ENCODE measurements at regions not wholly inside any gene's neighbourhood (a gene's known extent, or its start where the extent isn't known, plus 50 kb on each side); places are given as distances from the start of the nearest gene placed in this dataset.

GRCh38 chr5:115409094-115409493 is 112.6 kb upstream of the CCDC112 start:
- in situ Hi-C loops (cut with MboI; ENCODE audit: low sequenced_read_pairs in 4 of 4) (no loop called here), intact Hi-C loops (cut with DNase I; ENCODE audit: low total_unique reads) (no loop called here)
- no peaks in the 10 kb centered on the region for H3K36me3 ChIP-seq
- H3K4me3 ChIP-seq: no peak overlapping the region
- DNase-seq: no peak
- H3K4me1 ChIP-seq: no peaks in the 10 kb centered on the region
- H3K27me3 ChIP-seq: no peaks in the 10 kb centered on the region
- no peaks in the 10 kb centered on the region for H3K9me3 ChIP-seq
- no peak for ATAC-seq
- TF ChIP-seq CTCF (IDR thresholded peaks at IDR 0.05 in 4 of 5, conservative IDR thresholded peaks at IDR 0.05 in 1 of 5) (no peak), POLR2A (IDR thresholded peaks at IDR 0.05) (no peak)
- no peak overlapping the region for H3K27ac ChIP-seq

GRCh38 chr5:115402822-115403577 is 106.5 kb upstream of the CCDC112 start:
- Histone ChIP-seq H3K4me1 (no peaks in the 10 kb centered on the region), H3K27me3 (no peaks in the 10 kb centered on the region), H3K4me3 (no peak overlapping the region), H3K9me3 (no peaks in the 10 kb centered on the region), H3K36me3 (no peaks in the 10 kb centered on the region), H3K27ac (no peak overlapping the region)
- intact Hi-C loops (cut with DNase I; ENCODE audit: low total_unique reads): no loop called here
- in situ Hi-C loops (cut with MboI; ENCODE audit: low sequenced_read_pairs in 4 of 4): no loop called here
- DNase-seq: no peak
- no peak for ATAC-seq
- TF ChIP-seq CTCF (IDR thresholded peaks at IDR 0.05 in 4 of 5, conservative IDR thresholded peaks at IDR 0.05 in 1 of 5) (no peak), POLR2A (IDR thresholded peaks at IDR 0.05) (no peak)

GRCh38 chr5:115402092-115402491 is 105.6 kb upstream of the CCDC112 start:
- TF ChIP-seq CTCF (IDR thresholded peaks at IDR 0.05 in 4 of 5, conservative IDR thresholded peaks at IDR 0.05 in 1 of 5) (no peak), POLR2A (IDR thresholded peaks at IDR 0.05) (no peak)
- intact Hi-C loops (cut with DNase I; ENCODE audit: low total_unique reads): no loop called here
- no peaks in the 10 kb centered on the region for H3K4me1 ChIP-seq
- no peaks in the 10 kb centered on the region for H3K27me3 ChIP-seq
- no peak overlapping the region for H3K27ac ChIP-seq
- in situ Hi-C loops (cut with MboI; ENCODE audit: low sequenced_read_pairs in 4 of 4): no loop called here
- H3K4me3 ChIP-seq: no peak overlapping the region
- H3K9me3 ChIP-seq: no peaks in the 10 kb centered on the region
- H3K36me3 ChIP-seq: no peaks in the 10 kb centered on the region
- DNase-seq: no peak
- ATAC-seq: no peak

- ATAC-seq (no peak), DNase-seq (no peak)
- intact Hi-C loops (cut with DNase I; ENCODE audit: low total_unique reads): no loop called here
- Histone ChIP-seq H3K4me1 (no peaks in the 10 kb centered on the region), H3K36me3 (no peaks in the 10 kb centered on the region), H3K9me3 (no peaks in the 10 kb centered on the region), H3K27me3 (no peaks in the 10 kb centered on the region), H3K4me3 (no peak overlapping the region), H3K27ac (no peak overlapping the region)
- TF ChIP-seq POLR2A (IDR thresholded peaks at IDR 0.05) (no peak), CTCF (IDR thresholded peaks at IDR 0.05 in 4 of 5, conservative IDR thresholded peaks at IDR 0.05 in 1 of 5) (no peak)
- in situ Hi-C loops (cut with MboI; ENCODE audit: low sequenced_read_pairs in 4 of 4): no loop called here
Measured at GRCh38 chr5:115398719-115399118, 102.3 kb upstream of the CCDC112 start.

GRCh38 chr5:115396688-115397087 is 100.2 kb upstream of the CCDC112 start:
- Histone ChIP-seq H3K4me3 (no peak overlapping the region), H3K27me3 (no peaks in the 10 kb centered on the region), H3K27ac (no peak overlapping the region), H3K9me3 (no peaks in the 10 kb centered on the region), H3K36me3 (no peaks in the 10 kb centered on the region), H3K4me1 (peaks cover 0 to 8% of the 10 kb centered on the region in 2 donors)
- ATAC-seq (no peak), DNase-seq (no peak)
- in situ Hi-C loops (cut with MboI; ENCODE audit: low sequenced_read_pairs in 4 of 4) (no loop called here), intact Hi-C loops (cut with DNase I; ENCODE audit: low total_unique reads) (no loop called here)
- no peak for TF ChIP-seq CTCF (IDR thresholded peaks at IDR 0.05 in 4 of 5, conservative IDR thresholded peaks at IDR 0.05 in 1 of 5)
- TF ChIP-seq POLR2A (IDR thresholded peaks at IDR 0.05): no peak
